ENCODE measurements at regions not wholly inside any gene's neighbourhood (a gene's known extent, or its start where the extent isn't known, plus 50 kb on each side); places are given as distances from the start of the nearest gene placed in this dataset.

GRCh38 chr6:27806981-27807440 lies 105.2 kb downstream of the OR2B2 start (continued):
- TF ChIP-seq HNF4G (IDR thresholded peaks at IDR 0.05; ENCODE audit: borderline replicate concordance, low read depth, low read length) (no peak), HNF4G (CRISPR knock-in tag; IDR thresholded peaks at IDR 0.05; ENCODE audit: borderline replicate concordance, low read depth) (no peak; the same call in 1 of the 2 replicates), NCOA2 (CRISPR knock-in tag; IDR thresholded peaks at IDR 0.05) (no peak), FOXK1 (CRISPR knock-in tag; IDR thresholded peaks at IDR 0.05; ENCODE audit: borderline replicate concordance, low read depth) (no peak), CENPT (CRISPR knock-in tag; IDR thresholded peaks at IDR 0.05; ENCODE audit: low read depth) (no peak), FOXP4 (CRISPR knock-in tag; IDR thresholded peaks at IDR 0.05) (0 out of 2 replicates have a peak, but pooled peaks have one; percentile 27), SRSF1 (optimal IDR thresholded peaks at IDR 0.05; ENCODE audit: low read depth, low read length) (peak; percentile 57), TCF7 (IDR thresholded peaks at IDR 0.05; ENCODE audit: low read depth) (no peak; the same call in 1 of the 2 replicates), ZNF432 (CRISPR knock-in tag; IDR thresholded peaks at IDR 0.05; ENCODE audit: borderline replicate concordance) (no peak), MYPOP (CRISPR knock-in tag; IDR thresholded peaks at IDR 0.05) (no peak), PREB (CRISPR knock-in tag; IDR thresholded peaks at IDR 0.05) (no peak), FOXA1 (IDR thresholded peaks at IDR 0.05) (no peak), FOXA1 (CRISPR knock-in tag; IDR thresholded peaks at IDR 0.05) (no peak), MXD1 (CRISPR knock-in tag; IDR thresholded peaks at IDR 0.05) (no peak), PAF1 (CRISPR knock-in tag; IDR thresholded peaks at IDR 0.05) (no peak), TCF12 (IDR thresholded peaks at IDR 0.05) (no peak), TCF12 (CRISPR knock-in tag; IDR thresholded peaks at IDR 0.05) (no peak; the same call in 1 of the 2 replicates), U2AF2 (IDR thresholded peaks at IDR 0.05; ENCODE audit: low read depth, low read length) (no peak), RAD21 (CRISPR knock-in tag; IDR thresholded peaks at IDR 0.05) (no peak), KAT2B (IDR thresholded peaks at IDR 0.05; ENCODE audit: borderline replicate concordance, low read depth, low read length) (no peak), ATRX (CRISPR knock-in tag; IDR thresholded peaks at IDR 0.05; ENCODE audit: borderline replicate concordance) (no peak), ZNF496 (CRISPR knock-in tag; IDR thresholded peaks at IDR 0.05; ENCODE audit: insufficient replicate concordance) (no peak), TIGD3 (CRISPR knock-in tag; IDR thresholded peaks at IDR 0.05; ENCODE audit: borderline replicate concordance) (no peak), CENPX (CRISPR knock-in tag; IDR thresholded peaks at IDR 0.05) (no peak), HDAC6 (IDR thresholded peaks at IDR 0.05; ENCODE audit: low read depth, low read length) (no peak), ZNF556 (CRISPR knock-in tag; IDR thresholded peaks at IDR 0.05; ENCODE audit: borderline replicate concordance) (no peak; the same call in 1 of the 2 replicates), KMT2B (CRISPR knock-in tag; IDR thresholded peaks at IDR 0.05) (no peak)

All from HepG2 (cell line).